GM12865 (cell line): ENCODE measurements at regions not wholly inside any gene's neighbourhood (a gene's known extent, or its start where the extent isn't known, plus 50 kb on each side); places are given as distances from the start of the nearest gene placed in this dataset.

Source experiments
- DNase-seq: peaks from one replicate; pipeline ENCODE4 v3.0.0; 2010; ENCODE audit warnings: low read depth
- H3K4me3 ChIP-seq: 2 replicates; pipeline ENCODE4 v1.5.1; 2011; ENCODE audit warnings: mild to moderate bottlenecking, low read depth, low read length, control low read depth
- TF ChIP-seq, protein P1 (sequence below): IDR thresholded peaks from 2 replicates; pipeline ENCODE4 v1.5.1; 2011; ENCODE audit warnings: low read length, control low read depth, low read depth, inconsistent platforms; ENCODE audit not compliant: insufficient read depth; ENCODE audit errors: missing control alignments

DNA sequence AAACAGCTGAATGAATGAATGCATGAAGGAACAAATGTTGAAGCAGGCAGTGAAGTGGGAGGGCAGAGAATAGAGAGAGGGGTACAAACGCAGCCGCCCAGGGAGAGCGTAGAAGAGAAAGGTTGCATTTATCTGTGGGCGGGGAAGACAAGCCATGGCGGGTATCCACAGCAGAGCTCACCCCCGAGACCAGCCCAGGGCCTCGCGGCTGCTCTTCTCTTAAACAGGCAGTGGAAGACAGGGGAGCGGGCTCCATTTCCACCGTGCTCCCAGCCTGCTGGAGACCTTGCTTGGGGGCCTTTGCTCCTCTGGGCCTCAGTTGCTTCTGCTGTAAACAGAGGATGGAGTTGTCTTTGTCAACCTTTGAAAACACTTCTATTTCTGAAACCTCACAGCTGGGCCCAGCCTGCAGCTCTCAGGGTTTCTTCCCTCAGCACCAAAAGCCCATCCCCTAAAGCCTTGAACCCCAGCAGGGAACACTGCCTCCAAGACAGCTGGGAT lies 259.5 kb downstream of the UACA start:
- TF ChIP-seq, protein P1, sequence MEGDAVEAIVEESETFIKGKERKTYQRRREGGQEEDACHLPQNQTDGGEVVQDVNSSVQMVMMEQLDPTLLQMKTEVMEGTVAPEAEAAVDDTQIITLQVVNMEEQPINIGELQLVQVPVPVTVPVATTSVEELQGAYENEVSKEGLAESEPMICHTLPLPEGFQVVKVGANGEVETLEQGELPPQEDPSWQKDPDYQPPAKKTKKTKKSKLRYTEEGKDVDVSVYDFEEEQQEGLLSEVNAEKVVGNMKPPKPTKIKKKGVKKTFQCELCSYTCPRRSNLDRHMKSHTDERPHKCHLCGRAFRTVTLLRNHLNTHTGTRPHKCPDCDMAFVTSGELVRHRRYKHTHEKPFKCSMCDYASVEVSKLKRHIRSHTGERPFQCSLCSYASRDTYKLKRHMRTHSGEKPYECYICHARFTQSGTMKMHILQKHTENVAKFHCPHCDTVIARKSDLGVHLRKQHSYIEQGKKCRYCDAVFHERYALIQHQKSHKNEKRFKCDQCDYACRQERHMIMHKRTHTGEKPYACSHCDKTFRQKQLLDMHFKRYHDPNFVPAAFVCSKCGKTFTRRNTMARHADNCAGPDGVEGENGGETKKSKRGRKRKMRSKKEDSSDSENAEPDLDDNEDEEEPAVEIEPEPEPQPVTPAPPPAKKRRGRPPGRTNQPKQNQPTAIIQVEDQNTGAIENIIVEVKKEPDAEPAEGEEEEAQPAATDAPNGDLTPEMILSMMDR, result no peak
- H3K4me3 ChIP-seq, result peak overlapping the region; percentile 42

DNA sequence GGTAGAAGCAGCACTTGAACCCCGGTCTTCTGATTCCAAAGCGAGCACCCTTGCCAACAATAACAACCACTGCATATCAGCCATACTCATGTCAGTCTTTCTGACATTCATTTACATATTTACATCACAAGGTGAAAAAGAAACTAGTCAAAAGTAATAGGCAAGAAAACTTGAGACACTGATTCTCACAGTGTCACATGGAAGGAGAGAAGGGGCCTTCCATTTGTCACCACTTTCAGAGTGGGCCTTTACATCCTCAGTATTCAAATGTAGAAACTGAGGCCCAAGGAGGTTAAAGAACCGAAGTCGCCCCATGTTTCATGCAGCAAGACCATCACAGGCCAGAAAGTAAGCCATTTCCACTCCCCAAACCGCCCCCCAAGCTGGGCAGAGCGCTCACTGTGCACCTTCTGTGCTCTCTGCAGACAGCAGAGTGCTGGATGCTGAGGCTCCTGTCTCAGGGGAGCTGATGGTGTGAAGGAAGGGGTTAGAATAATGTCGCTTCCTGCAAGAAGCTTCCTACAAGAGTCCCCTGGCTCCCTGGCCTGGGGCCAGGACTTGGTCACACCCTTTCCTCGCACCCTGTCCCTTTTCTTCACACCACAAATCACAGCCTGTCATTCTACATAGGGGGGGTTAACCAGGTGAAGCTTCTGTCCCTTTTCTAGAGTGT lies 260.1 kb downstream of the UACA start:
- peak overlapping the region; percentile 42 for H3K4me3 ChIP-seq
- peak; percentile 73 for DNase-seq
- TF ChIP-seq, protein P1, result no peak

More for the DNA sequence above, 259.5 kb downstream of the UACA start:
- DNase-seq, result no peak

DNA sequence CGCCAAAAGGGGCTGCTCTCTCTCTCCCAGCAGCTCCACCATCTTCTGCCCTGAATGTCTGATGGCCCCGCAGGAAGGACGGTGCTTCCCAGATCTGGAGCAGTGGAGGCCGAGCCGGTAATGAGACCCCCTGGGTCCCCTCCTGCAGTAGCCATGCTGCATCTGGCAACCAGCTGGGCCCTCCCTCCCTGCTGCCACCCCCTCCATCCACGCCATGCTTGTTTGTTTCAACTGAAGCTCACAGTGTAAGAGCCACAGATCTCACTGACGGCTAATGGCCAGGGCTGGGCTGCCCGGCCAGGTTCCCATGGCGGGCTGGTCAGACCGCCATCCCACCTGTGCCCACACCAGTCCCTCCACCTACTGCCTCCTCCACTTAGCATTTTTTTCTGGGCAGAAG lies 260.8 kb downstream of the UACA start:
- no peak overlapping the region for H3K4me3 ChIP-seq
- DNase-seq, result no peak
- TF ChIP-seq, protein P1, result no peak

DNA sequence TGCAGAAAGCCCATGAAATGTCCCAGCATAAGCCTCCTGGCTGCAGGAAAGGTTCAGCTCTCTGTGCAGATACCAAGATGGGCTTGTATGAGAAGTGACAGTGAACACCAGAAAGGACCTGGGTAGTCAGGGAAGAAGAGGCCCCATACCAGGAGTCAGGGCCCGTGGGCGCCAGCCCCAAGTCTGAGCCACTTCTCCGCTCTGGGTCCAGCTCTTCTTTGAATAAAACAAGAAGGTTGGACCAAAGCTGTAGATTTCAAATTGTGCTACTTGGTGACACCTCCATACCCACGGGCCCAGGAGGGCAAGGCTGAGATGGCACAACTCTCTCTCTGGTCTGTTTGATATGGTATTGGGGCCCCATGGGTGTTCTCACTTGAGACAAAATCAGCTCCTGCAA lies 261.5 kb downstream of the UACA start:
- no peak for DNase-seq
- TF ChIP-seq, protein P1, result no peak
- H3K4me3 ChIP-seq, result no peak overlapping the region

DNA sequence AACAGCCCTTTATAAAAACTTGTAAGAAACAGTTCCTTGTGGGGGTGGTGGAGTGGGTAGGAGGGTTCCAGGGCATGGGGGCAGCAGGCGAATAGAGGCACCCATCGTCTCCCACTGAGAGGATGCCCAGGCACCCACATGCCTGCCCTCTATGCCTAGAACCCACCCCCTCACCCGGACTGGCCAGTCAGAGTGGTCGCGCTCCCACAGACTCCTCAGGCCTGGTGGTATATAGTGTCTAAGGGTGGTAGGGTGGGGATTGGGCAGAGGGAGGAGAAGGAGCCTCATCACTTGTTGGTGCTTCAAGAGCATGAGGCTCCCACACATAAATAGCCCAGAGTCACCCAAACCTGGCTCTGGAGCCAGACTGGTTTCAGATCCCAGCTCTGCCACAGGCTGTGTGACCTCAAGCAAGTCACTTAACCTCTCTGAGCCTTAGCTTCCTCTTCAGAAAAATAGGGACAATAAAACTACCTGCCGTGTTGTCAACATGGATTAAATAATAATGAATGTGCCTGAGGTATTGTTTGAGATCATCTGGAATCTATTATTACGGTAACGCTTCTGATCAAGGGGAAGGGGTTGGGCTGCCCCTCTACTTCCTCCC lies 262.1 kb downstream of the UACA start:
- no peak overlapping the region for H3K4me3 ChIP-seq
- TF ChIP-seq, protein P1, result no peak
- DNase-seq, result no peak

DNA sequence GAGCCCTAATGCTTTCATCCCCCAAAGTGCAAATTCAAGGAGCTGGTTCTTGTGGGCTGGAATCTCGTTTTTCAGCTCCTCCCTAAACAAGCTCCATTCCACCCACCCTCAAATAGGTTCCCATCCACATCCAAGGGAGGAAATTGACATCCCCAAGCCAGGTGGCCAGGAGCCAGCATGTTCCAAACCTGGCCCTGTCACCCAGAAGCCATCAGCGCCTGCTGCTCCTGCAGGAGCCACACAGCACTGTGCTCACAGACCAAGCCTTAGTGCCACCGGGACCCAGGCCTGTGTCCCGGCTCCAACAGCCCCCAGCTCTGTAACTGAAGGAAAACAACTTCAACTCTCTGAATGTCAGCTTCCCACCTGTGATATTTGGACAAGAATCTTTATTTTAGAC lies 263.6 kb downstream of the UACA start:
- TF ChIP-seq, protein P1, result no peak
- no peak for DNase-seq
- no peak overlapping the region for H3K4me3 ChIP-seq

DNA sequence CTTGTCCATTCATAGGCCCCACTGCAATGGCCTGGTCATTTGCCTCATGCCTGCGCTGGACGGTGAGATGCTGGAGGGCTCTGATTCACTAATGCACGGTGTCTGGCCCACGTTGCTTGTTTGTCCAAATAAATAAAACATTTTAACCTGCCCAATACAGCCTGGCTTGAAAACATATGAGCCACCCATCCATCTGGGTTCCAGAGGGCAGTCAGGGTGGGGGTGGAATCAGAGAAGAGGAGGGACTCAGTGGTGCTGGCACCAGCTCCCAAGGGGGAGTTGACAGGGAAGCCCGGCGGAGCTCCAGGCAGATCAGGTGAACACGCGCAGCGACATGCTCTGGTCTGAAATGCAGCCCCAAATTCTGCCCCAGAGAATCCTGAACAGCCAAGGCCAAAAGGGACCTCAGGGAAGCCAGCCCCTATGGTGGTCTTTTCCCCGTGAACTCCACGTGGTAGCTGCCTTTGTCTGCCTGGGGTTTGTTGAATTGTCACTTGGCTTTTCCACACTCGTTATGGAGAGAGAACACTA lies 265.2 kb downstream of the UACA start:
- H3K4me3 ChIP-seq, result no peak overlapping the region
- TF ChIP-seq, protein P1, result no peak

More for the DNA sequence above, 265.2 kb downstream of the UACA start:
- DNase-seq, result no peak
